ENCODE measurements at regions not wholly inside any gene's neighbourhood (a gene's known extent, or its start where the extent isn't known, plus 50 kb on each side); places are given as distances from the start of the nearest gene placed in this dataset.

DNA sequence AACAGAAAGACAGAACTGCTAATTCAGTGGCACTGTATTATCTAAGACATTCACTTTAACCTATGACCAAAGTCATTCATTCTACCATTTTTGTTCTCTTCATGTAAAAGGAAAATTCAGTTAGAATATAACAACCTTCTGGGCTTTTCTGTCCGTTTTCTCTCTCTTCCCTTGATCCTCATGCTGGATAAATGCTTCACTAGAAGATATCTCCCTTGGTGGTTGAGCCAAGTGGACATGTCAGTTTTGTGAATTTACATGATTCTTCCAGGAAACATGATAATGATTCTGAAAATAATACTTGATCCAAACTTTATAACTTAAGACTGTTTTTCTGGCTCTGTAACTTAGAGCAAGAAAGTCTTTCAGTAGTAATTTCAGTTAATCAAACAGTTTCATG lies 1012.2 kb downstream of the SQOR start:
- Histone ChIP-seq H2BK15ac (ENCODE audit: low read length) (no peak overlapping the region), H3K23me2 (ENCODE audit: low read depth, low read length) (no peaks in the 10 kb centered on the region), H3K27ac (ENCODE audit: low read depth, low read length) (no peak overlapping the region), H4K91ac (replicated peaks; ENCODE audit: insufficient read length, low read length) (no peak overlapping the region), H3K36me3 (ENCODE audit: control insufficient read depth in 2 of 4, insufficient read depth in 4 of 4, low read length in 3 of 4) (no peaks in the 10 kb centered on the region), H3K9me3 (ENCODE audit: insufficient read depth in 2 of 2, low read depth in 1 of 2, low read length in 1 of 2) (no peaks in the 10 kb centered on the region), H3K79me1 (ENCODE audit: low read depth, low read length) (no peaks in the 10 kb centered on the region), H4K8ac (ENCODE audit: extremely low read depth, insufficient read depth, low read length) (no peak overlapping the region), H4K5ac (ENCODE audit: insufficient read length, low read depth, low read length) (no peak overlapping the region), H3K56ac (replicated peaks; ENCODE audit: insufficient read length, low read depth, low read length) (no peak overlapping the region), H3K9ac (replicated peaks in 1 of 4; ENCODE audit: extremely low read depth in 1 of 4, low read depth in 3 of 4, low read length in 3 of 4) (no peak overlapping the region), H3K18ac (ENCODE audit: extremely low read depth, low read length) (no peak overlapping the region), H2BK20ac (ENCODE audit: low read length) (no peak overlapping the region), H2AK5ac (ENCODE audit: low read depth, low read length) (no peak overlapping the region), H3K79me2 (ENCODE audit: control insufficient read depth in 1 of 2, insufficient read depth in 2 of 2, low read length in 2 of 2) (no peaks in the 10 kb centered on the region), H2BK5ac (ENCODE audit: low read depth, low read length) (no peak overlapping the region), H2AFZ (ENCODE audit: low read length) (no peak overlapping the region), H3K4ac (replicated peaks; ENCODE audit: insufficient read length, low read depth, low read length) (no peak overlapping the region), H2BK12ac (ENCODE audit: low read depth, low read length) (no peak overlapping the region), H3K4me2 (ENCODE audit: insufficient read depth in 1 of 2, low read depth in 2 of 2, low read length in 2 of 2) (no peak overlapping the region), H4K20me1 (replicated peaks in 1 of 2; ENCODE audit: control insufficient read depth in 1 of 2, insufficient read depth in 2 of 2, low read length in 2 of 2) (no peaks in the 10 kb centered on the region), H3K4me3 (ENCODE audit: extremely low read depth in 1 of 4, insufficient read depth in 2 of 4, low read depth in 3 of 4, low read length in 4 of 4) (no peak overlapping the region), H3K23ac (ENCODE audit: insufficient read length) (no peak overlapping the region), H2BK120ac (replicated peaks; ENCODE audit: low read depth, low read length) (no peak overlapping the region), H3K4me1 (replicated peaks in 1 of 4; ENCODE audit: control insufficient read depth in 3 of 4, insufficient read depth in 4 of 4, low read length in 3 of 4) (peaks cover 0 to 4% (median 0%) of the 10 kb centered on the region in 4 experiments; a peak in 1 of 7 replicates), H3K27me3 (replicated peaks in 1 of 4; ENCODE audit: control insufficient read depth in 3 of 4, extremely low read depth in 1 of 4, insufficient read depth in 3 of 4, low read length in 3 of 4) (no peaks in the 10 kb centered on the region), H3K14ac (ENCODE audit: insufficient read length) (no peak overlapping the region)
- FAIRE-seq = no peak
- ChIA-PET POLR2A (ENCODE audit: partially characterized antibody) (no interaction called here), CTCF (ENCODE audit: partially characterized antibody) (no interaction called here)
- WGBS, 2 experiments (ENCODE audit: extremely low coverage in 1 of 2, insufficient coverage in 1 of 2, insufficient read length in 1 of 2, insufficient replicate concordance in 2 of 2, low coverage in 1 of 2, low lambda C conversion rate in 2 of 2, missing lambda C conversion rate in 1 of 2) = 62% methylated on average over 1 of the region's 1 CpG; no CpG with 5 or more reads in 1 of the 2 experiments
- no peak for DNase-seq (ENCODE audit: low read depth in 1 of 2, low spot score in 2 of 2)
- TF ChIP-seq CEBPB (IDR thresholded peaks at IDR 0.05; ENCODE audit: low read depth, low read length) = no peak
- TF ChIP-seq ZNF274 (IDR thresholded peaks at IDR 0.05; ENCODE audit: borderline replicate concordance, extremely low read depth, low read length) = no peak
- TF ChIP-seq NANOG (IDR thresholded peaks at IDR 0.05; ENCODE audit: insufficient read depth, low read depth, low read length, poor library complexity, severe bottlenecking) = no peak
- no peak for TF ChIP-seq YY1 (IDR thresholded peaks at IDR 0.05; ENCODE audit: low read depth, low read length)
- TF ChIP-seq SIN3A (conservative IDR thresholded peaks at IDR 0.05 in 1 of 2, IDR thresholded peaks at IDR 0.05 in 1 of 2; ENCODE audit: low read depth in 1 of 2, low read length in 2 of 2) = no peak
- TF ChIP-seq, protein P1, sequence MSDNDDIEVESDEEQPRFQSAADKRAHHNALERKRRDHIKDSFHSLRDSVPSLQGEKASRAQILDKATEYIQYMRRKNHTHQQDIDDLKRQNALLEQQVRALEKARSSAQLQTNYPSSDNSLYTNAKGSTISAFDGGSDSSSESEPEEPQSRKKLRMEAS (IDR thresholded peaks at IDR 0.05) = no peak
- TF ChIP-seq TAF7 (optimal IDR thresholded peaks at IDR 0.05; ENCODE audit: borderline replicate concordance, low read depth, low read length) = no peak
- no peak for TF ChIP-seq FOSL1 (IDR thresholded peaks at IDR 0.05; ENCODE audit: insufficient read depth, low read depth, low read length)
- TF ChIP-seq CBX5 (IDR thresholded peaks at IDR 0.05; ENCODE audit: low read depth, low read length) = no peak
- TF ChIP-seq NRF1 (IDR thresholded peaks at IDR 0.05; ENCODE audit: low read depth, low read length) = no peak
- TF ChIP-seq JUND (IDR thresholded peaks at IDR 0.05; ENCODE audit: low read length) = no peak

All from H1 (cell line).